Naive thymus-derived CD8-positive, alpha-beta T cell (primary cell): ENCODE measurements at regions not wholly inside any gene's neighbourhood (a gene's known extent, or its start where the extent isn't known, plus 50 kb on each side); places are given as distances from the start of the nearest gene placed in this dataset.
"Not testable (repeated sequence)": the region's sequence is repeated elsewhere in the genome, so short reads cannot be mapped to it uniquely, and the experiment has no call there.

Experiments used
- ATAC-seq, 2 donors: fragments of 150-1000 bp; cut with Tn5 transposase in 1 of 2; sonication (Bioruptor Pico), chemical (Tn5 transposase) in 1 of 2; 1 replicate in 1 of 2; 2 replicates in 1 of 2; pipeline ENCODE4 v1.10.0; 2021; ENCODE audit warnings: mild to moderate bottlenecking in 2 of 2, moderate library complexity in 2 of 2
- POLR2A ChIA-PET: fragments of 350-600 bp; sonication (Branson Sonifier 250); formaldehyde crosslinking; loops from one replicate; lab custom pipeline; 2021; ENCODE audit warnings: antibody characterized with exemption; lab: Charles Lee
- DNase-seq, 10 donors: peaks; one replicate each; pipeline versions ENCODE4 v3.0.0 to v3.0.0-alpha.2; 2020 to 2022
- H3K27ac Mint-ChIP-seq, 10 donors: one replicate each; pipeline ENCODE4 v1.8.0; 2020 to 2022; ENCODE audit warnings: mild to moderate bottlenecking in 10 of 10, mixed read lengths in 10 of 10, moderate library complexity in 4 of 10, inconsistent platforms in 1 of 10
- H3K27me3 Mint-ChIP-seq, 5 donors: one replicate each; pipeline ENCODE4 v1.8.0; 2021 to 2022; ENCODE audit warnings: mixed read lengths in 5 of 5
- H3K36me3 Mint-ChIP-seq, 3 donors: one replicate each; pipeline ENCODE4 v1.8.0; 2020 to 2022; ENCODE audit warnings: mixed read lengths in 3 of 3, mild to moderate bottlenecking in 2 of 3, inconsistent platforms in 1 of 3
- H3K4me1 Mint-ChIP-seq, 4 donors: one replicate each; pipeline ENCODE4 v1.8.0; 2021 to 2022; ENCODE audit warnings: mixed read lengths in 4 of 4
- H3K4me3 Mint-ChIP-seq, 10 donors: one replicate each; pipeline ENCODE4 v1.8.0; 2020 to 2022; ENCODE audit warnings: mild to moderate bottlenecking in 10 of 10, mixed read lengths in 10 of 10, moderate library complexity in 6 of 10, inconsistent platforms in 1 of 10
- H3K9me3 Mint-ChIP-seq, 9 donors: one replicate each; pipeline ENCODE4 v1.8.0; 2020 to 2022; ENCODE audit warnings: mixed read lengths in 9 of 9, mild to moderate bottlenecking in 3 of 9, inconsistent platforms in 1 of 9, moderate library complexity in 1 of 9

GRCh38 chr6:111925296-111925695 is 52.0 kb upstream of the FYN start:
- H3K9me3 Mint-ChIP-seq: no peaks in the 10 kb centered on the region
- H3K36me3 Mint-ChIP-seq: peaks cover 0 to 5% (median 0%) of the 10 kb centered on the region in 3 donors
- H3K27ac Mint-ChIP-seq: peak overlapping the region in 2 of 10 donors; percentile 21 to 76
- DNase-seq (no peak), ATAC-seq (no peak)
- no peaks in the 10 kb centered on the region for H3K27me3 Mint-ChIP-seq
- H3K4me1 Mint-ChIP-seq: peaks cover 0 to 10% (median 1%) of the 10 kb centered on the region in 4 donors
- H3K4me3 Mint-ChIP-seq: no peak overlapping the region
- POLR2A ChIA-PET: interaction anchor here (0.5 to 1.5 kb wide), 2 partner anchors 36 to 47 kb away, joined by 3 read pairs; no protein-coding TSS in a partner anchor

- POLR2A ChIA-PET: interaction anchor here (1.5 kb wide), 1 partner anchor 46 kb away, joined by 3 read pairs; no protein-coding TSS in a partner anchor
- H3K9me3 Mint-ChIP-seq: peaks cover 0 to 7% (median 3%) of the 10 kb centered on the region in 9 donors
- peaks cover 0 to 10% (median 1%) of the 10 kb centered on the region in 4 donors for H3K4me1 Mint-ChIP-seq
- ATAC-seq: no peak
- no peak for DNase-seq
- H3K4me3 Mint-ChIP-seq: no peak overlapping the region
- H3K27me3 Mint-ChIP-seq: no peaks in the 10 kb centered on the region
- peaks cover 0 to 10% (median 4%) of the 10 kb centered on the region in 3 donors for H3K36me3 Mint-ChIP-seq
- H3K27ac Mint-ChIP-seq: peak overlapping the region in 2 of 10 donors; percentile 0 to 40
These were observed 53.6 kb upstream of the FYN start for GRCh38 chr6:111926731-111927302.

GRCh38 chr6:111927321-111927720 is 54.1 kb upstream of the FYN start:
- ATAC-seq (no peak), DNase-seq (no peak)
- Mint-ChIP-seq H3K36me3 (peaks cover 0 to 15% (median 9%) of the 10 kb centered on the region in 3 donors), H3K27me3 (no peaks in the 10 kb centered on the region), H3K4me1 (peaks cover 0 to 10% (median 1%) of the 10 kb centered on the region in 4 donors), H3K9me3 (peaks cover 3 to 12% (median 8%) of the 10 kb centered on the region in 9 donors), H3K27ac (no peak overlapping the region), H3K4me3 (no peak overlapping the region)
- POLR2A ChIA-PET: no interaction called here

GRCh38 chr6:111928139-111928538 is 54.9 kb upstream of the FYN start:
- Mint-ChIP-seq H3K4me1 (peaks cover 0 to 10% (median 1%) of the 10 kb centered on the region in 4 donors), H3K36me3 (peaks cover 0 to 19% (median 17%) of the 10 kb centered on the region in 3 donors)
- POLR2A ChIA-PET: no interaction called here

GRCh38 chr6:111934611-111935010 is 61.4 kb upstream of the FYN start:
- Mint-ChIP-seq H3K36me3 (peaks cover 0 to 23% (median 14%) of the 10 kb centered on the region in 3 donors), H3K9me3 (peaks cover 7 to 23% (median 15%) of the 10 kb centered on the region in 9 donors)
- H3K4me3 Mint-ChIP-seq, H3K4me1 Mint-ChIP-seq, H3K27me3 Mint-ChIP-seq, H3K27ac Mint-ChIP-seq, DNase-seq, ATAC-seq: not testable (repeated sequence)
- POLR2A ChIA-PET: interaction anchor here (0.6 kb wide), 1 partner anchor 868 kb away, joined by 4 read pairs; no protein-coding TSS in a partner anchor

More at GRCh38 chr6:111928139-111928538, 54.9 kb upstream of the FYN start:
- peaks cover 7 to 20% (median 14%) of the 10 kb centered on the region in 9 donors for H3K9me3 Mint-ChIP-seq
- H3K4me3 Mint-ChIP-seq: no peak overlapping the region
- H3K27ac Mint-ChIP-seq: no peak overlapping the region
- H3K27me3 Mint-ChIP-seq: no peaks in the 10 kb centered on the region
- no peak for DNase-seq
- ATAC-seq: no peak

GRCh38 chr6:111936718-111937117 is 63.5 kb upstream of the FYN start:
- Mint-ChIP-seq H3K4me3 (no peak overlapping the region), H3K27me3 (no peaks in the 10 kb centered on the region), H3K27ac (peak overlapping the region in 2 of 10 donors; percentile 18 to 19), H3K9me3 (peaks cover 7 to 21% (median 12%) of the 10 kb centered on the region in 9 donors), H3K36me3 (peaks cover 0 to 20% (median 10%) of the 10 kb centered on the region in 3 donors), H3K4me1 (peaks cover 0 to 6% (median 2%) of the 10 kb centered on the region in 4 donors)
- POLR2A ChIA-PET: no interaction called here
- no peak for DNase-seq
- no peak for ATAC-seq

GRCh38 chr6:111938710-111939109 is 65.5 kb upstream of the FYN start:
- Mint-ChIP-seq H3K4me1 (peaks cover 0 to 6% (median 2%) of the 10 kb centered on the region in 4 donors), H3K27me3 (no peaks in the 10 kb centered on the region), H3K36me3 (peaks cover 0 to 6% (median 5%) of the 10 kb centered on the region in 3 donors), H3K27ac (no peak overlapping the region), H3K4me3 (no peak overlapping the region), H3K9me3 (peaks cover 0 to 11% (median 0%) of the 10 kb centered on the region in 9 donors)
- DNase-seq (no peak), ATAC-seq (no peak)
- POLR2A ChIA-PET: interaction anchor here (0.9 kb wide), 1 partner anchor 9 kb away, joined by 3 read pairs; no protein-coding TSS in a partner anchor

- Mint-ChIP-seq H3K27me3 (no peaks in the 10 kb centered on the region), H3K36me3 (peaks cover 0 to 6% (median 4%) of the 10 kb centered on the region in 3 donors), H3K4me1 (peaks cover 0 to 6% (median 2%) of the 10 kb centered on the region in 4 donors), H3K27ac (peak overlapping the region in 1 of 10 donors; percentile 10), H3K4me3 (no peak overlapping the region), H3K9me3 (peaks cover 0 to 11% (median 0%) of the 10 kb centered on the region in 9 donors)
- DNase-seq (no peak), ATAC-seq (no peak)
- POLR2A ChIA-PET: no interaction called here
These were observed 66.7 kb upstream of the FYN start for GRCh38 chr6:111939902-111940301.

- POLR2A ChIA-PET: no interaction called here
- ATAC-seq: no peak
- Mint-ChIP-seq H3K9me3 (peaks cover 0 to 11% (median 0%) of the 10 kb centered on the region in 9 donors), H3K4me1 (peaks cover 0 to 6% (median 1%) of the 10 kb centered on the region in 4 donors), H3K36me3 (peaks cover 0 to 6% (median 4%) of the 10 kb centered on the region in 3 donors), H3K4me3 (no peak overlapping the region), H3K27ac (no peak overlapping the region), H3K27me3 (no peaks in the 10 kb centered on the region)
- DNase-seq: no peak
These were observed 67.5 kb upstream of the FYN start for GRCh38 chr6:111940801-111941200.

GRCh38 chr6:111941686-111942330 is 68.6 kb upstream of the FYN start:
- Mint-ChIP-seq H3K4me1 (peaks cover 0 to 6% (median under 1%) of the 10 kb centered on the region in 4 donors), H3K9me3 (peaks cover 0 to 11% (median 0%) of the 10 kb centered on the region in 9 donors), H3K27ac (no peak overlapping the region), H3K36me3 (peaks cover 0 to 6% (median 4%) of the 10 kb centered on the region in 3 donors), H3K27me3 (no peaks in the 10 kb centered on the region), H3K4me3 (no peak overlapping the region)
- ATAC-seq (no peak), DNase-seq (no peak)
- POLR2A ChIA-PET: no interaction called here

- POLR2A ChIA-PET: no interaction called here
- peaks cover 0 to 11% (median 0%) of the 10 kb centered on the region in 9 donors for H3K9me3 Mint-ChIP-seq
- H3K27me3 Mint-ChIP-seq: no peaks in the 10 kb centered on the region
- DNase-seq (no peak), ATAC-seq (no peak)
- no peak overlapping the region for H3K4me3 Mint-ChIP-seq
- no peak overlapping the region for H3K27ac Mint-ChIP-seq
- peaks cover 0 to 6% (median 4%) of the 10 kb centered on the region in 3 donors for H3K36me3 Mint-ChIP-seq
- H3K4me1 Mint-ChIP-seq: peaks cover 0 to 6% (median under 1%) of the 10 kb centered on the region in 4 donors
These were observed 69.3 kb upstream of the FYN start for GRCh38 chr6:111942561-111942960.

- Mint-ChIP-seq H3K27ac (no peak overlapping the region), H3K36me3 (peaks cover 0 to 6% (median 4%) of the 10 kb centered on the region in 3 donors), H3K27me3 (no peaks in the 10 kb centered on the region), H3K4me1 (peaks cover 0 to 6% (median under 1%) of the 10 kb centered on the region in 4 donors), H3K9me3 (peaks cover 0 to 11% (median 0%) of the 10 kb centered on the region in 9 donors), H3K4me3 (no peak overlapping the region)
- POLR2A ChIA-PET: no interaction called here
- DNase-seq: no peak
- no peak for ATAC-seq
These were observed 70.0 kb upstream of the FYN start for GRCh38 chr6:111943266-111943665.

GRCh38 chr6:111943726-111944125 is 70.5 kb upstream of the FYN start:
- no peak for ATAC-seq
- Mint-ChIP-seq H3K36me3 (peaks cover 0 to 6% (median 4%) of the 10 kb centered on the region in 3 donors), H3K27ac (no peak overlapping the region), H3K4me3 (no peak overlapping the region), H3K27me3 (no peaks in the 10 kb centered on the region), H3K9me3 (peaks cover 0 to 11% (median 0%) of the 10 kb centered on the region in 9 donors), H3K4me1 (peaks cover 0 to 6% (median under 1%) of the 10 kb centered on the region in 4 donors)
- POLR2A ChIA-PET: interaction anchor here (1.6 kb wide), 1 partner anchor 15 kb away, joined by 3 read pairs; no protein-coding TSS in a partner anchor
- no peak for DNase-seq
